GM20000 (cell line): ENCODE measurements at regions not wholly inside any gene's neighbourhood (a gene's known extent, or its start where the extent isn't known, plus 50 kb on each side); places are given as distances from the start of the nearest gene placed in this dataset.

Experiments used
- DNase-seq: peaks from one replicate; pipeline ENCODE4 v3.0.0; 2012; ENCODE audit warnings: low spot score
- TF ChIP-seq, protein P1 (sequence below): IDR thresholded peaks from 2 replicates; pipeline ENCODE4 v1.5.1; 2012; ENCODE audit warnings: mild to moderate bottlenecking, control low read depth; ENCODE audit errors: extremely low read depth, missing control alignments

DNA sequence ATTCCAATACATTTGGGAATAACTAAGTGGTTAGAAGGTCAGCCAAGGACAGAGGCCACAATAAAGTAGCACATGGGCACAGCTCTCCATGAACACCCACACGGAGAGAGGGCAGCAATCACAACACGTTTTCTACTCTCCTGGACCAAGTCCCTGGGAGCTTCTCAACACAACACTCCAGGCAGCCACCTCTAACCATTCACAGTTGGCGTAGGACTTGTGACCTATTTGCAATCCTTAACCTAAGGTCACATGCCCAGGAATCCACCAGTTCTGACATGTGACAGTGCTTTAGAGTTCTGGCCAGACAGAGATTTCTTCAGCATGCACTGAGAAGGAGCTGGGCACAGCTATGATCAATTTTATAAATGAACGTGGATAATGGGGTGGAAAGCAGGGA, 280.8 kb downstream of the SHQ1 start:
- TF ChIP-seq, protein P1, sequence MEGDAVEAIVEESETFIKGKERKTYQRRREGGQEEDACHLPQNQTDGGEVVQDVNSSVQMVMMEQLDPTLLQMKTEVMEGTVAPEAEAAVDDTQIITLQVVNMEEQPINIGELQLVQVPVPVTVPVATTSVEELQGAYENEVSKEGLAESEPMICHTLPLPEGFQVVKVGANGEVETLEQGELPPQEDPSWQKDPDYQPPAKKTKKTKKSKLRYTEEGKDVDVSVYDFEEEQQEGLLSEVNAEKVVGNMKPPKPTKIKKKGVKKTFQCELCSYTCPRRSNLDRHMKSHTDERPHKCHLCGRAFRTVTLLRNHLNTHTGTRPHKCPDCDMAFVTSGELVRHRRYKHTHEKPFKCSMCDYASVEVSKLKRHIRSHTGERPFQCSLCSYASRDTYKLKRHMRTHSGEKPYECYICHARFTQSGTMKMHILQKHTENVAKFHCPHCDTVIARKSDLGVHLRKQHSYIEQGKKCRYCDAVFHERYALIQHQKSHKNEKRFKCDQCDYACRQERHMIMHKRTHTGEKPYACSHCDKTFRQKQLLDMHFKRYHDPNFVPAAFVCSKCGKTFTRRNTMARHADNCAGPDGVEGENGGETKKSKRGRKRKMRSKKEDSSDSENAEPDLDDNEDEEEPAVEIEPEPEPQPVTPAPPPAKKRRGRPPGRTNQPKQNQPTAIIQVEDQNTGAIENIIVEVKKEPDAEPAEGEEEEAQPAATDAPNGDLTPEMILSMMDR, result no peak
- DNase-seq, result no peak

DNA sequence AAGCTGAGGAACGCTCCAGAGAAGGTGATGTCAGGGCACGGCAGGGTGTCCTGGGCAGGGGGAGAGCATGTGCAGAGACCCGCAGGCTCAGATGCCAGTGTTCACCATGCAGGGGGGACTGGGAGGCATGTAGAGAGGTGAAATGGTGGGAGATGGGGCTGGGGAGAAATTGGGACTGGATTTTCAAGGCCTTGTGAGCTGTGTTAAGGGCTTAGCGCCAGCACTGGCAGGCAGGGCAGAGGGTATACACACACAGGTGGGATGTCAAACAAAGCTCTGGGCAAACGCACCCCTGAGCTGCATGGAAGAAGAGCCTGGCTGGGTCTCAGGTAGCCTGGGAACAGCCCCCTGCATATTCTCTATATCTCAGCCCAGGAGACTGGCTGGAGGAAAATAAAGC, 282.7 kb downstream of the SHQ1 start:
- TF ChIP-seq, protein P1, result no peak
- no peak for DNase-seq

DNA sequence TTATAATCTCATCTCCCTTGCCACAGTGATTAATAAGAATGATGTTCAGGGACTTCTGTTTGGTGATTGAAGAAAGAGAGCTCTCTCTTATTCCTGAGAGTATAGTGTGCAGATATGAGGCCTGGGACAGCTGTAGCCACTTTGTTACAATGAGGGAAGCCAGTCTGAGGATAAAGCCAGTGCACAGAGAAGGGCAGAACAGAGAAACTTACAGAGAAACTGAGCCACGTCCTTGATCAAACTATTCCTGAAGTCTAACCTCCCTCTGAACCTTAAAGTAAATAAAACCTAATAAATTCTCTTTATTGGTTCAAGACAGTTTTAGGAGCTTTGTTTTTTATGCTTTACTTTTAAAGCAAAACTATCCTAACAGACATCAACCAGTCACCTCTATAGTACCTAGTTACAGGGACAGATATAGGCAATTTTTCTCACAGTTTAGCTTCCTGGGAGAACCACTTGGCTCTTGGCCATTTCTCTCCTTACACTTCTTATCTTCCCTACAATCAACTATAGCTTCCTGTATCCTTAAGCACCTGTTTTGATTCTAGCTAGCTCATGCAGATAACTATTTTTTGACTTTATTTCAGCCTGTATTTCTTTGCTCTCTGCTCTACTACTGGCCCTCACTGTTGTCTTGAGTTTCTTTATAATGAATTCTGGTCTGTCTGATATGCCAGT, 284.4 kb downstream of the SHQ1 start:
- DNase-seq, result no peak
- TF ChIP-seq, protein P1, result no peak

DNA sequence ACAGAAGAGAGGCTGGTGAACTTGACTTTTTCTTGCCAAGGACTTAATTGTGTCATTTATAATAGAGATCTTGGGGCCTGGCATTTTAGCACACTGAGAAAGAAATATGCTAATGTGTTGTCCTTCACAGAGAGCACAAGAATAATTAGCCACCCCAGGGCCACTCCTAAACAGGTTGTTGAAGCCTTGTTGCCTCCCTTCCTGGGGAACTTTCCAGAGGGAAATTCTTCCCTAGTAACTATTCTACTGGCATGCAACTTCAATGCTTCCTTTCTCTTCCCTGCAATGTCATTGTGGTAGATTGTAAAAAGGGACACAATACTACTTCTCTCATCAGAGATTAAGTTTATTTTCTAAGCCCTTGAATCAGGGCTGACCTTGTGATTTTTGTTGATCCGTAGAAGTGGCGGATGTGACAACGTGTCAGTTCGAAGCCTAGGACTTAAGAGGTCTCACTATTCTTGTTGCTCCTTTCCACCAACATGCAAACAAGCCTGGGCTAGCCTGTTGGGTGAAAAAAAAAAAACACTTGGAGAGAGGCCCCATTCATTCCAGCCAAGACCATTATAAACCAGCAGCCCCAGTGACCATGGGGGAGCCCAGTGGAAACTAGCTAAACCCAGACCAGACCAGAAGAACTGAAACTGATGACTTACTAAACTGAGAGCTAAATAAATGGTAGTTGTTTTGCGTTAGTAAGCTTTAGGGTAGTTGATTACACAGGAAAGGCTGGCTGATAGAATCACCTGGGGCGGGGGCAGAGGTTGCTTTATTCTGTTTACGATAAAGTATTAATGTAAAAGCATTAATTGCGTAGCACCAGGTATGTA, 287.2 kb downstream of the SHQ1 start:
- DNase-seq, result no peak
- TF ChIP-seq, protein P1, result no peak

DNA sequence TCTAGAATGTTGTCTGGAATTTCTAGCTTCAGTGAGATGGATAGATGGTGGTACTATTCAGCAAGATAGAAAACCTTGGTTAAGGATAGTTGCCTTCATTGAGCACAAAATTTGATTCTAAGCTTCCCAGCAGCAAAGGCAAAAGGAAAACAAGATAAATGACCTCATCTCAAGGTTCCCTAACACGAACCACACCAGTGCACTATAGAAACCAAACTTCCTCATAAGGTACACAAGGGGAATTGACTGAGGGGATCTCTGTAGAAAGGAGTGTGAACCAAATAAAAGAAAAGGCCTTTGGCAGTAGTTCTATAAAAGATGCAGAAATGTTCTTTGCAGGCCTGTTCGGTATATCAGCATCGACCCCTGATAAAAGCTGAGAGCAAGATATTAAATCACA, 288.9 kb downstream of the SHQ1 start:
- DNase-seq, result no peak
- TF ChIP-seq, protein P1, result no peak

DNA sequence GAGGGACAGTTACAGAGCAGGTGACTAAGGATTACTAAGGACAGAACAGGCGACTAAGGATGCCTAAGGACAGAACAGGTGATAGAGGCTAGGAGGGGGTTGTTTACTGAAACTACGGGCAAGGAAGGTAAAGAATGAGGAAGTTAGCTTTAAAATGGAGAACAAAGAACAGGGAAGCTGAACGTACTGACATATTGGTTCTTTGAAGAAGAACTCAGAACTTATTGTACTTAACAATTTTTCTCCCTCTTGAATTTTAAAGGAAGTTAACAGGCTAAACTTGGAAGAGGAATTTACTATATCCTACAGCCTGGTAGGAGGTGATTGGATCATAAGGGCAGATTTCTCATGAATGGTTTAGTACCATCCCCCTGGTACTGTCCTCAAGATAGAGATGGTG, 290.2 kb downstream of the SHQ1 start:
- no peak for DNase-seq
- TF ChIP-seq, protein P1, result no peak

DNA sequence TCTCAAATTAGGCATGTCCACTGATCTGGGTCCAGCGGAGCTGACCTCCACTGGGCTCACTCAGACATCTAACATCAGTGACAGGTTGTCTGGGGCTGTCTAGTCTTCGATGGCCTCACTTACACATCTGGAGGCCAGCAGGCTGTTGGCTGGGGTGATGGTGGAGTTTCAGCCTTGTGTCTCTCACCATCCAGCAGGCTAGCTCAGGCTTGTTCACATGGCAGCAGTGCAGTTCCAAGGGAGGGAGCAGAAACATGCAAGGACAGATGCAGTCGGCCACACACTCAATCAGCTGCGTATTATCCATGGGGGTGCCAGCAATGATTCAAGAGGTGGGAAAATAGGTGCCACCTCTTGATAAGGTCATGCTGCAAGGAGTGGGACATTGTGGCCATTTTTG, 292.5 kb downstream of the SHQ1 start:
- TF ChIP-seq, protein P1, result no peak
- no peak for DNase-seq
